ENCODE measurements at regions not wholly inside any gene's neighbourhood (a gene's known extent, or its start where the extent isn't known, plus 50 kb on each side); places are given as distances from the start of the nearest gene placed in this dataset.

GRCh38 chr6:99002831-99003230, 55.1 kb upstream of the FBXL4 start:
- TF ChIP-seq POLR2A (IDR thresholded peaks at IDR 0.05) (no peak), CTCF (IDR thresholded peaks at IDR 0.05) (no peak)
